H1 (cell line): ENCODE measurements at regions not wholly inside any gene's neighbourhood (a gene's known extent, or its start where the extent isn't known, plus 50 kb on each side); places are given as distances from the start of the nearest gene placed in this dataset.

Experiments
- CTCF ChIA-PET: fragments of 300-600 bp; sonication (Branson Sonifier 250); formaldehyde crosslinking; loops from one replicate; lab custom pipeline; 2021; ENCODE audit not compliant: partially characterized antibody; lab: Charles Lee
- POLR2A ChIA-PET: fragments of 300-600 bp; sonication (Branson Sonifier 250); formaldehyde crosslinking; loops from one replicate; lab custom pipeline; 2021; ENCODE audit warnings: inconsistent platforms; ENCODE audit not compliant: partially characterized antibody; lab: Charles Lee
- DNase-seq, 2 experiments: peaks; one replicate each; pipeline versions ENCODE4 v3.0.0 to v3.0.0-alpha.2; 2010 to 2022; ENCODE audit warnings: low spot score in 2 of 2, low read depth in 1 of 2, mixed read lengths in 1 of 2
- FAIRE-seq: peaks from 2 replicates; lab custom pipeline; 2011; peaks lifted over from hg19 to GRCh38; lab: Jason Lieb, UNC
- H2AFZ ChIP-seq: 2 replicates; pipeline ENCODE4 v1.8.1; 2012; ENCODE audit warnings: low read length, inconsistent platforms
- H2AK5ac ChIP-seq: 2 replicates; pipeline ENCODE4 v1.6.1; 2013; ENCODE audit warnings: low read depth, low read length
- H2BK120ac ChIP-seq: replicated peaks from 2 replicates; pipeline ENCODE3; 2013; ENCODE audit warnings: low read depth, low read length, inconsistent platforms
- H2BK12ac ChIP-seq: 2 replicates; pipeline ENCODE4 v1.6.1; 2013; ENCODE audit warnings: low read depth, low read length
- H2BK15ac ChIP-seq: 2 replicates; pipeline ENCODE4 v1.6.1; 2013; ENCODE audit warnings: low read length
- H2BK20ac ChIP-seq: 2 replicates; pipeline ENCODE4 v1.6.1; 2013; ENCODE audit warnings: low read length
- H2BK5ac ChIP-seq: 2 replicates; pipeline ENCODE4 v1.6.1; 2013; ENCODE audit warnings: low read depth, low read length
- H3K14ac ChIP-seq: 2 replicates; pipeline ENCODE4 v1.6.1; 2013; ENCODE audit warnings: inconsistent platforms; ENCODE audit not compliant: insufficient read length
- H3K18ac ChIP-seq: 2 replicates; pipeline ENCODE4 v1.6.1; 2013; ENCODE audit warnings: low read length; ENCODE audit errors: extremely low read depth
- H3K23ac ChIP-seq: 2 replicates; pipeline ENCODE4 v1.6.1; 2013; ENCODE audit warnings: inconsistent platforms; ENCODE audit not compliant: insufficient read length
- H3K23me2 ChIP-seq: 2 replicates; pipeline ENCODE4 v1.6.1; 2013; ENCODE audit warnings: low read depth, low read length
- H3K27ac ChIP-seq: 2 replicates; pipeline ENCODE4 v1.6.1; 2011; ENCODE audit warnings: low read depth, low read length, inconsistent platforms
- H3K27me3 ChIP-seq, 4 experiments: replicated peaks in 1 of 4; 1 replicate in 1 of 4; 2 replicates in 3 of 4; pipeline versions ENCODE4 v1.6.1 to v1.8.1; 2011 to 2013; ENCODE audit warnings: low read length in 3 of 4, mild to moderate bottlenecking in 3 of 4, inconsistent platforms in 2 of 4, mixed read lengths in 2 of 4, moderate library complexity in 1 of 4; ENCODE audit not compliant: control insufficient read depth in 3 of 4, insufficient read depth in 3 of 4; ENCODE audit errors: extremely low read depth in 1 of 4
- H3K36me3 ChIP-seq, 4 experiments: 2 replicates each; pipeline versions ENCODE4 v1.6.1 to v1.8.1; 2011 to 2013; ENCODE audit warnings: mild to moderate bottlenecking in 4 of 4, low read length in 3 of 4, moderate library complexity in 2 of 4, control low read depth in 1 of 4, inconsistent platforms in 1 of 4; ENCODE audit not compliant: insufficient read depth in 4 of 4, control insufficient read depth in 2 of 4
- H3K4ac ChIP-seq: replicated peaks from 2 replicates; pipeline ENCODE3; 2013; ENCODE audit warnings: low read length, low read depth, mixed read lengths, inconsistent platforms; ENCODE audit not compliant: insufficient read length
- H3K4me1 ChIP-seq, 4 experiments: replicated peaks in 1 of 4; 1 replicate in 1 of 4; 2 replicates in 3 of 4; pipeline versions ENCODE4 v1.6.1 to v1.8.1; 2011 to 2013; ENCODE audit warnings: low read length in 3 of 4, inconsistent platforms in 2 of 4, mixed read lengths in 1 of 4; ENCODE audit not compliant: insufficient read depth in 4 of 4, control insufficient read depth in 3 of 4
- H3K4me2 ChIP-seq, 2 experiments: 2 replicates each; pipeline versions ENCODE4 v1.6.1 to v1.8.1; 2011 to 2013; ENCODE audit warnings: low read depth in 2 of 2, low read length in 2 of 2, control low read depth in 1 of 2, inconsistent platforms in 1 of 2, mild to moderate bottlenecking in 1 of 2; ENCODE audit not compliant: insufficient read depth in 1 of 2
- H3K4me3 ChIP-seq, 4 experiments: fragments of 200-600, 300-600 bp in 1 of 4; sonication (generic), shearing (Covaris generic), sonication (Bioruptor Twin) in 1 of 4; 2 replicates each; pipeline versions ENCODE4 v1.5.1 to v1.8.1; 2011 to 2016; ENCODE audit warnings: low read length in 4 of 4, low read depth in 3 of 4, control low read depth in 2 of 4, inconsistent platforms in 2 of 4, mild to moderate bottlenecking in 2 of 4, mixed read lengths in 1 of 4, moderate library complexity in 1 of 4; ENCODE audit not compliant: insufficient read depth in 2 of 4; ENCODE audit errors: extremely low read depth in 1 of 4
- H3K56ac ChIP-seq: replicated peaks from 2 replicates; pipeline ENCODE3; 2013; ENCODE audit warnings: low read depth, mild to moderate bottlenecking, mixed read lengths, low read length, inconsistent platforms; ENCODE audit not compliant: insufficient read length
- H3K79me1 ChIP-seq: 2 replicates; pipeline ENCODE4 v1.6.1; 2013; ENCODE audit warnings: low read depth, low read length, control low read depth
- H3K79me2 ChIP-seq, 2 experiments: 2 replicates each; pipeline versions ENCODE4 v1.6.1 to v1.8.1; 2012 to 2013; ENCODE audit warnings: low read length in 2 of 2, mild to moderate bottlenecking in 2 of 2, inconsistent platforms in 1 of 2; ENCODE audit not compliant: insufficient read depth in 2 of 2, control insufficient read depth in 1 of 2
- H3K9ac ChIP-seq, 4 experiments: replicated peaks in 1 of 4; 1 replicate in 1 of 4; 2 replicates in 3 of 4; pipeline versions ENCODE4 v1.6.1 to v1.8.1; 2011 to 2013; ENCODE audit warnings: low read depth in 3 of 4, low read length in 3 of 4, control low read depth in 2 of 4, mild to moderate bottlenecking in 2 of 4, moderate library complexity in 2 of 4, inconsistent platforms in 1 of 4; ENCODE audit errors: extremely low read depth in 1 of 4
- H3K9me3 ChIP-seq, 2 experiments: 2 replicates each; pipeline versions ENCODE4 v1.6.1 to v1.8.1; 2012 to 2013; ENCODE audit warnings: mild to moderate bottlenecking in 2 of 2, moderate library complexity in 2 of 2, control low read depth in 1 of 2, inconsistent platforms in 1 of 2, low read depth in 1 of 2, low read length in 1 of 2, mixed read lengths in 1 of 2; ENCODE audit not compliant: insufficient read depth in 2 of 2
- H4K20me1 ChIP-seq, 2 experiments: replicated peaks in 1 of 2; 2 replicates each; pipeline versions ENCODE3 to v1.8.1; 2011 to 2013; ENCODE audit warnings: inconsistent platforms in 2 of 2, low read length in 2 of 2, mild to moderate bottlenecking in 1 of 2; ENCODE audit not compliant: insufficient read depth in 2 of 2, control insufficient read depth in 1 of 2
- H4K5ac ChIP-seq: 2 replicates; pipeline ENCODE4 v1.6.1; 2013; ENCODE audit warnings: low read length, low read depth, mixed read lengths, inconsistent platforms; ENCODE audit not compliant: insufficient read length
- H4K8ac ChIP-seq: 2 replicates; pipeline ENCODE4 v1.8.0; 2013; ENCODE audit warnings: mild to moderate bottlenecking, moderate library complexity, low read length, inconsistent platforms; ENCODE audit not compliant: insufficient read depth; ENCODE audit errors: extremely low read depth
- H4K91ac ChIP-seq: replicated peaks from 2 replicates; pipeline ENCODE3; 2013; ENCODE audit warnings: low read length, mixed read lengths, inconsistent platforms; ENCODE audit not compliant: insufficient read length
- CHD1 ChIP-seq: IDR thresholded peaks from 2 replicates; pipeline ENCODE4 v1.6.1; 2012; ENCODE audit warnings: low read depth, low read length, improper control_type of control experiment
- EGR1 ChIP-seq: IDR thresholded peaks from 2 replicates; pipeline ENCODE4 v1.6.1; 2011; ENCODE audit warnings: low read depth, low read length, borderline replicate concordance
- EP300 ChIP-seq, 2 experiments: IDR thresholded peaks; 1 replicate in 1 of 2; 2 replicates in 1 of 2; pipeline ENCODE4 v1.6.1; 2011 to 2012; ENCODE audit warnings: low read depth in 2 of 2, low read length in 2 of 2, mild to moderate bottlenecking in 2 of 2, borderline replicate concordance in 1 of 2, inconsistent platforms in 1 of 2, moderate library complexity in 1 of 2
- FOSL1 ChIP-seq: IDR thresholded peaks from 2 replicates; pipeline ENCODE4 v1.6.1; 2011; ENCODE audit warnings: mild to moderate bottlenecking, low read depth, low read length, moderate library complexity; ENCODE audit not compliant: insufficient read depth
- GABPA ChIP-seq: IDR thresholded peaks from 2 replicates; pipeline ENCODE4 v1.6.1; 2011; ENCODE audit warnings: mild to moderate bottlenecking, low read length, moderate library complexity, borderline replicate concordance; ENCODE audit not compliant: insufficient read depth
- JUND ChIP-seq: IDR thresholded peaks from 2 replicates; pipeline ENCODE4 v1.6.1; 2011; ENCODE audit warnings: mild to moderate bottlenecking, improper control_type of control experiment, low read length
- PHF8 ChIP-seq: fragments of 200-600 bp; sonication (generic); conservative IDR thresholded peaks from 2 replicates; pipeline ENCODE4 v1.7.1; 2012; ENCODE audit warnings: low read depth, mild to moderate bottlenecking, inconsistent platforms, low read length, moderate library complexity
- RFX5 ChIP-seq: IDR thresholded peaks from 2 replicates; pipeline ENCODE4 v1.6.1; 2011; ENCODE audit warnings: low read depth, low read length, improper control_type of control experiment, borderline replicate concordance
- SIN3A ChIP-seq, 2 experiments: IDR thresholded peaks in 1 of 2; conservative IDR thresholded peaks in 1 of 2; 2 replicates each; pipeline ENCODE4 v1.6.1; 2011 to 2012; ENCODE audit warnings: low read length in 2 of 2, improper control_type of control experiment in 1 of 2, low read depth in 1 of 2, mild to moderate bottlenecking in 1 of 2
- SP1 ChIP-seq: IDR thresholded peaks from 2 replicates; pipeline ENCODE4 v1.6.1; 2011; ENCODE audit warnings: low read depth, low read length
- TEAD4 ChIP-seq: IDR thresholded peaks from 2 replicates; pipeline ENCODE4 v1.6.1; 2012; ENCODE audit warnings: low read depth, low read length, inconsistent platforms, mixed read lengths
- WGBS, 2 experiments: shearing (Covaris generic) in 1 of 2; methylation state at CpG; one replicate each; pipeline versions ENCODE4 v1.1.6 to v1.1.7; 2013 to 2015; ENCODE audit warnings: low lambda C conversion rate in 2 of 2, mixed read lengths in 2 of 2, inconsistent platforms in 1 of 2, low coverage in 1 of 2, missing lambda C conversion rate in 1 of 2; ENCODE audit not compliant: insufficient replicate concordance in 2 of 2, insufficient coverage in 1 of 2, insufficient read length in 1 of 2; ENCODE audit errors: extremely low coverage in 1 of 2, missing lambda C conversion rate in 1 of 2; 5-methylcytosine and 5-hydroxymethylcytosine counted together
- TF ChIP-seq, protein P1 (sequence below), 3 experiments: IDR thresholded peaks; 1 replicate in 2 of 3; 2 replicates in 1 of 3; pipeline versions ENCODE4 v1.5.1 to v1.6.1; 2011; ENCODE audit warnings: low read length in 3 of 3, mild to moderate bottlenecking in 3 of 3, inconsistent platforms in 2 of 3, low read depth in 1 of 3, moderate library complexity in 1 of 3; ENCODE audit not compliant: insufficient read depth in 1 of 3; ENCODE audit errors: control extremely low read depth in 1 of 3

DNA sequence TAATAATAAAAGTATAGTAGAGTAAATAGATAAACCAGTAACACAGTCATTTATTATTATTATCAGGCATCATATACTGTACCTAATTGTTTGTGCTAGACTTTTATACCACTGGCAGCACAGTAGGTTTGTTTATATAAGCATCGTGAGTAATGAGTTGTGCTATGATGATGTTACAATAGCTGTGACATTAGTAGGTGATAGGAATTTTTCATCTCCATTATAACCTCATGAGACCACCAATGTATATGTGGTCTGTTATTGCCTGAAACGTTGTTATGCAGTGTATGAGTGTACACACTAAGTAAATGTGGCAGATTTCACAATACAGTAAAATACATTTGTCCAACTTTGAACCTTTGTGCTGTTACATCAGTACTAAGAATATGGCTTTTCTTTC is 72.7 kb upstream of the SPATA31D4 start:
- 92% methylated on average over 2 of the region's 2 CpGs; no CpG with 5 or more reads in 1 of the 2 experiments for WGBS, 2 experiments
- Histone ChIP-seq H4K20me1 (no peaks in the 10 kb centered on the region), H3K4me2 (no peak overlapping the region), H3K23me2 (no peaks in the 10 kb centered on the region), H3K4me3 (no peak overlapping the region), H4K5ac (no peak overlapping the region), H2BK5ac (no peak overlapping the region), H2BK12ac (no peak overlapping the region), H3K36me3 (no peaks in the 10 kb centered on the region), H4K91ac (no peak overlapping the region), H3K79me1 (no peaks in the 10 kb centered on the region), H3K14ac (no peak overlapping the region), H2BK15ac (no peak overlapping the region), H3K9me3 (no peaks in the 10 kb centered on the region), H3K27ac (no peak overlapping the region), H3K23ac (no peak overlapping the region), H3K79me2 (no peaks in the 10 kb centered on the region), H2BK120ac (no peak overlapping the region), H2AK5ac (no peak overlapping the region), H3K27me3 (no peaks in the 10 kb centered on the region), H3K18ac (no peak overlapping the region), H2BK20ac (no peak overlapping the region), H3K9ac (no peak overlapping the region), H3K4ac (no peak overlapping the region), H3K4me1 (no peaks in the 10 kb centered on the region), H4K8ac (no peak overlapping the region), H3K56ac (no peak overlapping the region), H2AFZ (no peak overlapping the region)
- ChIA-PET POLR2A (no interaction called here), CTCF (interaction anchor here (0.8 to 1.5 kb wide), 4 partner anchors 15 to 750 kb away, joined by 3 read pairs; no protein-coding TSS in a partner anchor)
- FAIRE-seq = no peak
- DNase-seq = no peak
- TF ChIP-seq CHD1 = no peak
- no peak for TF ChIP-seq EGR1
- TF ChIP-seq EP300 (IDR thresholded peaks at IDR 0.05; ENCODE audit: borderline replicate concordance in 1 of 2, low read depth in 2 of 2, low read length in 2 of 2) = no peak
- no peak for TF ChIP-seq JUND
- TF ChIP-seq GABPA = no peak
- TF ChIP-seq FOSL1 = no peak
- TF ChIP-seq TEAD4 = no peak
- TF ChIP-seq, protein P1, sequence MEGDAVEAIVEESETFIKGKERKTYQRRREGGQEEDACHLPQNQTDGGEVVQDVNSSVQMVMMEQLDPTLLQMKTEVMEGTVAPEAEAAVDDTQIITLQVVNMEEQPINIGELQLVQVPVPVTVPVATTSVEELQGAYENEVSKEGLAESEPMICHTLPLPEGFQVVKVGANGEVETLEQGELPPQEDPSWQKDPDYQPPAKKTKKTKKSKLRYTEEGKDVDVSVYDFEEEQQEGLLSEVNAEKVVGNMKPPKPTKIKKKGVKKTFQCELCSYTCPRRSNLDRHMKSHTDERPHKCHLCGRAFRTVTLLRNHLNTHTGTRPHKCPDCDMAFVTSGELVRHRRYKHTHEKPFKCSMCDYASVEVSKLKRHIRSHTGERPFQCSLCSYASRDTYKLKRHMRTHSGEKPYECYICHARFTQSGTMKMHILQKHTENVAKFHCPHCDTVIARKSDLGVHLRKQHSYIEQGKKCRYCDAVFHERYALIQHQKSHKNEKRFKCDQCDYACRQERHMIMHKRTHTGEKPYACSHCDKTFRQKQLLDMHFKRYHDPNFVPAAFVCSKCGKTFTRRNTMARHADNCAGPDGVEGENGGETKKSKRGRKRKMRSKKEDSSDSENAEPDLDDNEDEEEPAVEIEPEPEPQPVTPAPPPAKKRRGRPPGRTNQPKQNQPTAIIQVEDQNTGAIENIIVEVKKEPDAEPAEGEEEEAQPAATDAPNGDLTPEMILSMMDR (IDR thresholded peaks at IDR 0.05; ENCODE audit: control extremely low read depth in 1 of 3, insufficient read depth in 1 of 3, low read depth in 1 of 3, low read length in 3 of 3) = no peak
- TF ChIP-seq RFX5 = no peak
- TF ChIP-seq SIN3A (conservative IDR thresholded peaks at IDR 0.05 in 1 of 2, IDR thresholded peaks at IDR 0.05 in 1 of 2; ENCODE audit: low read depth in 1 of 2, low read length in 2 of 2) = no peak
- TF ChIP-seq PHF8 = no peak
- no peak for TF ChIP-seq SP1
